GM23338 (cell line): ENCODE measurements at regions not wholly inside any gene's neighbourhood (a gene's known extent, or its start where the extent isn't known, plus 50 kb on each side); places are given as distances from the start of the nearest gene placed in this dataset.

Source experiments
- ATAC-seq: fragments of 200-7000 bp; cut with Tn5 transposase; 3 replicates; pipeline ENCODE4 v1.9.1; 2020
- DNase-seq: peaks from one replicate; pipeline ENCODE4 v3.0.0-alpha.2; 2015; ENCODE audit warnings: low spot score
- H2AFZ ChIP-seq: fragments of 200-600 bp; sonication (generic); 2 replicates; pipeline ENCODE4 v1.8.0; 2016; ENCODE audit warnings: antibody characterized with exemption, mild to moderate bottlenecking, moderate library complexity
- H3F3A ChIP-seq: fragments of 200-600 bp; sonication (generic); replicated peaks from 2 replicates; pipeline ENCODE4 v1.8.0; 2017; ENCODE audit warnings: antibody characterized with exemption, mixed run types, low read depth
- H3K27ac ChIP-seq: fragments of 200-600 bp; sonication (generic); 2 replicates; pipeline ENCODE4 v1.6.1; 2016; ENCODE audit warnings: low read depth
- H3K27me3 ChIP-seq: fragments of 200-600 bp; sonication (generic); 2 replicates; pipeline ENCODE4 v1.8.0; 2016; ENCODE audit warnings: mild to moderate bottlenecking, mixed run types, moderate library complexity; ENCODE audit not compliant: insufficient read depth
- H3K36me3 ChIP-seq: fragments of 200-600 bp; sonication (generic); 2 replicates; pipeline ENCODE4 v1.8.0; 2016; ENCODE audit warnings: mild to moderate bottlenecking; ENCODE audit not compliant: insufficient read depth
- H3K4me1 ChIP-seq: fragments of 200-600 bp; sonication (generic); 2 replicates; pipeline ENCODE4 v1.8.0; 2016; ENCODE audit warnings: mild to moderate bottlenecking, moderate library complexity; ENCODE audit not compliant: insufficient read depth
- H3K4me2 ChIP-seq: fragments of 200-600 bp; sonication (generic); 2 replicates; pipeline ENCODE4 v1.7.1; 2017; ENCODE audit warnings: mixed run types
- H3K4me3 ChIP-seq: fragments of 200-600 bp; sonication (generic); 2 replicates; pipeline ENCODE4 v1.6.1; 2016; ENCODE audit warnings: mixed run types
- H3K79me2 ChIP-seq: fragments of 200-600 bp; sonication (generic); replicated peaks from 2 replicates; pipeline ENCODE4 v1.8.0; 2017; ENCODE audit warnings: mild to moderate bottlenecking; ENCODE audit not compliant: insufficient read depth
- H3K9me2 ChIP-seq: fragments of 200-600 bp; sonication (generic); 2 replicates; pipeline ENCODE4 v1.8.0; 2017; ENCODE audit not compliant: insufficient read depth
- H4K20me1 ChIP-seq: fragments of 200-600 bp; sonication (generic); replicated peaks from 2 replicates; pipeline ENCODE4 v1.8.0; 2017; ENCODE audit warnings: mild to moderate bottlenecking; ENCODE audit not compliant: insufficient read depth
- H3K27ac Mint-ChIP-seq: 2 replicates; pipeline ENCODE4 v1.8.0; 2020; ENCODE audit warnings: inconsistent platforms, mild to moderate bottlenecking, moderate library complexity, mixed read lengths
- H3K27me3 Mint-ChIP-seq: 3 replicates; pipeline ENCODE4 v1.8.0; 2022; ENCODE audit warnings: low read depth, mild to moderate bottlenecking, moderate library complexity, mixed read lengths, inconsistent platforms; ENCODE audit not compliant: insufficient read depth, poor library complexity
- H3K36me3 Mint-ChIP-seq: 3 replicates; pipeline ENCODE4 v1.8.0; 2021; ENCODE audit warnings: low read depth, mild to moderate bottlenecking, inconsistent platforms, moderate library complexity, mixed read lengths
- H3K4me1 Mint-ChIP-seq: 3 replicates; pipeline ENCODE4 v1.8.0; 2020; ENCODE audit warnings: mild to moderate bottlenecking, inconsistent platforms, mixed read lengths
- H3K4me3 Mint-ChIP-seq: 3 replicates; pipeline ENCODE4 v1.8.0; 2021; ENCODE audit warnings: moderate library complexity, mild to moderate bottlenecking, inconsistent platforms, mixed read lengths
- H3K9me3 Mint-ChIP-seq: 3 replicates; pipeline ENCODE4 v1.8.0; 2020; ENCODE audit warnings: moderate library complexity, mild to moderate bottlenecking, inconsistent platforms, mixed read lengths
- CREB1 ChIP-seq: fragments of 250-450 bp; sonication (Bioruptor Pico); IDR thresholded peaks from 2 replicates; pipeline ENCODE4 v1.5.0; 2020; ENCODE audit warnings: low read depth, mild to moderate bottlenecking, moderate library complexity
- CTCF ChIP-seq, 2 experiments: fragments of 200-600 bp in 1 of 2; sonication (generic) in 1 of 2; conservative IDR thresholded peaks; 2 replicates each; pipeline versions ENCODE4 v1.5.1 to v1.6.1; 2016 to 2017; ENCODE audit warnings: antibody characterized with exemption in 2 of 2, low read depth in 2 of 2, mild to moderate bottlenecking in 2 of 2, moderate library complexity in 1 of 2
- ETS1 ChIP-seq: IDR thresholded peaks from 2 replicates; pipeline ENCODE4 v1.6.1; 2016; ENCODE audit warnings: antibody characterized with exemption
- EZH2 ChIP-seq: fragments of 200-600 bp; sonication (generic); IDR thresholded peaks from one replicate; pipeline ENCODE4 v1.8.0; 2017; ENCODE audit warnings: antibody characterized with exemption, mild to moderate bottlenecking, low read depth; ENCODE audit not compliant: unreplicated experiment
- EZH2phosphoT487 ChIP-seq: fragments of 200-600 bp; sonication (generic); IDR thresholded peaks from one replicate; pipeline ENCODE4 v1.8.1; 2018; ENCODE audit warnings: antibody characterized with exemption; ENCODE audit not compliant: unreplicated experiment
- JUNB ChIP-seq: IDR thresholded peaks from one replicate; pipeline ENCODE4 v1.6.1; 2016; ENCODE audit warnings: antibody characterized with exemption; ENCODE audit not compliant: unreplicated experiment
- NANOG ChIP-seq: IDR thresholded peaks from 2 replicates; pipeline ENCODE4 v1.6.1; 2016; ENCODE audit warnings: antibody characterized with exemption, borderline replicate concordance
- POLR2AphosphoS5 ChIP-seq: IDR thresholded peaks from 2 replicates; pipeline ENCODE4 v1.6.1; 2016; ENCODE audit warnings: antibody characterized with exemption, low read depth
- REST ChIP-seq: IDR thresholded peaks from one replicate; pipeline ENCODE4 v1.6.1; 2018; ENCODE audit warnings: antibody characterized with exemption; ENCODE audit not compliant: unreplicated experiment
- STAT1 ChIP-seq: IDR thresholded peaks from one replicate; pipeline ENCODE4 v1.6.1; 2016; ENCODE audit warnings: antibody characterized with exemption; ENCODE audit not compliant: unreplicated experiment
- ZNF114 ChIP-seq: fragments of 250-450 bp; sonication (Bioruptor Pico); IDR thresholded peaks from 2 replicates; pipeline ENCODE4 v1.5.0; 2020; ENCODE audit warnings: mild to moderate bottlenecking, moderate library complexity
- ZNF331 ChIP-seq: fragments of 250-450 bp; sonication (Bioruptor Pico); IDR thresholded peaks from 2 replicates; pipeline ENCODE4 v1.5.0; 2020; ENCODE audit warnings: low read depth, mild to moderate bottlenecking, moderate library complexity
- ZNF462 ChIP-seq: fragments of 250-450 bp; sonication (Bioruptor Pico); IDR thresholded peaks from 2 replicates; pipeline ENCODE4 v1.5.0; 2020; ENCODE audit warnings: mild to moderate bottlenecking, moderate library complexity

GRCh38 chr1:234756066-234756774, 146.2 kb upstream of the IRF2BP2 start:
- Histone ChIP-seq H3K4me3 (no peak overlapping the region), H3K27ac (no peak overlapping the region), H4K20me1 (no peaks in the 10 kb centered on the region), H3K27me3 (no peaks in the 10 kb centered on the region), H3K79me2 (no peaks in the 10 kb centered on the region), H3K36me3 (no peaks in the 10 kb centered on the region), H3K9me2 (peaks cover 13% of the 10 kb centered on the region), H3K4me2 (no peak overlapping the region), H3K4me1 (peaks cover 6% of the 10 kb centered on the region; the same call in 1 of the 2 replicates), H3F3A (no peaks in the 10 kb centered on the region), H2AFZ (peak overlapping the region; percentile 76; the same call in 1 of the 2 replicates)
- no peak for ATAC-seq
- Mint-ChIP-seq H3K27ac (no peak overlapping the region), H3K27me3 (peaks cover 10% of the 10 kb centered on the region), H3K9me3 (peaks cover 4% of the 10 kb centered on the region; the same call in 1 of the 3 replicates), H3K4me1 (peaks cover 11% of the 10 kb centered on the region), H3K36me3 (no peaks in the 10 kb centered on the region), H3K4me3 (no peak overlapping the region)
- TF ChIP-seq EZH2phosphoT487 (no peak), REST (no peak), ZNF114 (no peak), CTCF (conservative IDR thresholded peaks at IDR 0.05; ENCODE audit: low read depth in 2 of 2) (no peak), STAT1 (no peak), NANOG (no peak), CREB1 (CRISPR knock-in tag) (no peak), ETS1 (no peak), EZH2 (no peak), ZNF331 (CRISPR knock-in tag) (no peak), JUNB (no peak), POLR2AphosphoS5 (no peak), ZNF462 (CRISPR knock-in tag) (no peak)
- DNase-seq: no peak
